DLD1 (cell line): ENCODE measurements at regions not wholly inside any gene's neighbourhood (a gene's known extent, or its start where the extent isn't known, plus 50 kb on each side); places are given as distances from the start of the nearest gene placed in this dataset.

Experiments used
- in situ Hi-C: cut with HindIII; loops from 2 replicates; pipeline ENCODE4 v1.10.0; 2017; ENCODE audit warnings: low sequenced_read_pairs

DNA sequence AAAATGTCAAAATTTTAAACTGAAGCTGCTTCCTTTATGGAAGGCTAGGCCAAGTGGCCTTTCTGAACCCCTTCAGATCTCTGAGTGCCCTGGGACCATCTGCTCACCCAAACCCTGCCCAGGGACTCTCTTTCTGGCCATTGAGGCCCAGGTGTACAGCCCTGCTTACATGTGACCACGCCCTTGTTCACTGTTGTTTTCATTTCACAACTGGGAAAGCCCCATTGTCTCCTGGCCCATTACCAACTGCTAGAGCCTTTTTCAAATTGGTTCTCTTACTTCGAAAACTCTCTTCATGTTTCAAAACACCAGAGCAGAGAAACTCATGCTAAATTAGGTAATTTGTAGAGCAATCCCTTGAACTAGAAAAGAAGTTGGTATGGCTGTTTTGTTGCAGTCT, 219.5 kb upstream of the TANK start:
- in situ Hi-C loops, result no loop called here

DNA sequence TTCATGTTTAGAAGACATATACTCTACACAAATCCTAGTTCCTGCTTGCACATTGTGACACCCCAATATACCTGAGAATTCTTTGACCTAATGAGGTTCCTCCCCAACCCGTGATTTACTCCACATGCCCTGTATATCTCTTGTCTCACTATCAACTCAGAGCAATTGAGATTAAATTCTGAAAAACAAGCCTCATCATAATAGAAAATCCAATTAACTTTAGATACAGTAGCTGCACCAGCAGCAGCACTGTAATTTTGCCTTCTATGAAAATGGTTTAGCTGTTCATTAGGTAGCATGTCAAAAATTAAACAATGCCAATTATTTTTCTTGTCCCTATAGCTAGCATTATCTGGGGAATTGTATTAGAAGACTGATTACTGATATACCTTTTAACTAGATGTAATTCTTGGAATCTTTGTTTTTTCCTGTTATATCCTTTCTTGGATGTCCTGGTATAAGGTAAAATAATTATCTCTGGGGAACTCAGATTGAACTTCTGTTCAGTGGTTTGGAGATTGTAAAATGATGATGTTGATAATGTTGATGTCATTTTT, 218.9 kb upstream of the TANK start:
- in situ Hi-C loops, result no loop called here

DNA sequence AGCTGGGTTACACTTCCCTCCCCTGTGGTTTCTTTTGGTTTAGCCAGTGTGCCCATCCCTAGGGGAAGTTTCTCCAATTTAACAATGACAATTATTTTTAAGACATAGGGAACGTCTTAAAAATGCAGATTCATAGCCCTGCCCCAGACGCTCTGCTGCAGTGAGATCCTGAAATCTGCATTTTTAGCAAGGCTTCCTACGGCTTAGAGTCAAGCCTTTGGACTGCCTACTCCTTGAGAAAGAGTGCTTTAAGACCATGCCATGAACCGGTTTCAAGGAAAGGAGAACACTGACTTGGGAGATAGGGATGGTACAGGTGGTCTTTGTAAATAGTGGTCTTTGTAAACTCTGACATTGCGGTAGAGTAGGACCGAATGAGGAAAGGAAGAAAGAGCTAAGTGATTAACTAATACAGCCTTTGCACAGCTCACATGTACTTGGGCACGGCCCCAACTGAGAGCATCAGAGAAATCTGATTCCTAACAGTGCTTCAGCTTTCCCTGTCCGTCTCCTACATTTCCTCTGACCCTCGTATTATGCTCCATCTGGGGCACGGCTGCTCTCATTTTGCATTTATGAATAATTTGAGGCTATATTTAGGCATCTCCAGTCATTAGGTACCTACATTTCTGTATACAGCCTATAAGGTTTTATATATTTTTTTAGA, 217.6 kb upstream of the TANK start:
- in situ Hi-C loops, result no loop called here

DNA sequence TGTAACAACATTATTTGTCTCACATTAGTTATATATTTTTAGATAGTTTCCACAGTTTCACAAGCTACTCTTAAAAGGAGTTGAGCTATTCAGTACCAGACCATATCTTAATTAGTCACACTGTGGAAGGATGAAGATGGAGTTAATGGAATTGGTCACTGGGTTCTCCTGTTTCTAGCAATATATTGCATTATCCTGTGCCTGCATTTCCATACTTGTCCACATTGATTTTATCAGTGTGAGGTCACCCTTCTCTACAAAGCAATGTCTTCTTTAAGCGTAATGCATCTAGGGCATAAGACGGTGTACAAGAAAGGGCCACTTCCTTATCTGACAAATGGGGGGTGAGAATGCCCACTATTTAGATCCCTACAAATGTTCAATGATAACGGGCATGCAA, 216.8 kb upstream of the TANK start:
- in situ Hi-C loops, result no loop called here

DNA sequence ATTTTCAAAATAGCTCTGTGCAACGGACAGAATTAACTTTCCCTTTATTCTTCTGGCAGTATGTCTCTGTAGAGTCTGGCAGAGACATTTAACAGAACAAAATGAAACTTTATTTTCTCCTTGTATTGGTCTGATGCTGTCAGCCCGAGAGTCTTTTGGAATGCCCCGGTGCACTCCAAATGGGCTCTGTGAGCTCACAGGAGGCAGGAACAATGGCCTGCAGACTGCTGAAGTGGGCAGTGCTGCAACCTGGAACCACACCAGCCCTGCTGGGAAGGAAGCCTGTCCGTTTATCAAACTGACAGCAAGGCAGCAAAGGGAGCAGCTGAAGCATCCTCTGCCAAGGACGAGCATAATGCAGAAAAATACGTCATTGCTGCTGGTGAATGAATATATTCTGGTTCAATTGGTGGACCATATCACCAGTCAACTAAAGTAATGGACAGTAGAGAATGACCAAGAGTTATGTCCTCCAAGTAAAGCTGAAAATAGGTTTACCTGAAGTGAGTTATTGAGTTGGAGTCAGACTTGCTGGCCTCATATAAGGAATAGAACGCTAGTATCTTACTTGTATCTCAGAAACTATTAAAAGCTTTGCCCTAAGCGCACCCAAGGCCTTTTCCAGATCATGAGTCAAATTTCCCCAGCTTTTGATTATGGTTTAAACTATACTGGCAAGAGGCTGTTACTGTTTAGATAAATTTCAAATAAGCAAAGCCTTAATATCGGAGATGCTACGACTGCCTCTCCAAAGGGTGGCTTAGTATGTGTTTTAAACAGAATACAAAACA, 207.6 kb upstream of the TANK start:
- in situ Hi-C loops, result no loop called here

DNA sequence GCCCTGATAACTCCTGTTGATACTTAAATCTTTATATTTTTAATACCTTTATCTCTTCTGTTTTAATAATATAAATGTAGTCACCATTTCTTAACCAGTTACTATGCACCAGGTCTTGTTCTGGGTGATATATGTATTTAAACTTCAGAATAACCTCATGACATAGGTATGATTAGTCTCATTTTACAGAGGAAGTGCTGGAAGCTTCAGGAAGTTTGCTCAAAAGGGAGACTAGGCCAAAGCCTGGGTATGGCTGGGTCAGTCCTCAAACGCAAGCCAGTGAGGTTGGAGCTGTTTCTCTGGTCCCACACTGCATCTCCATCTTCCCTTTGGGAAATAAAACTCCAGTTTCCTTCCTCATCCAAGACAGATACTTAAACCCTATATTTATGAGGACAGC, 204.7 kb upstream of the TANK start:
- in situ Hi-C loops, result no loop called here

DNA sequence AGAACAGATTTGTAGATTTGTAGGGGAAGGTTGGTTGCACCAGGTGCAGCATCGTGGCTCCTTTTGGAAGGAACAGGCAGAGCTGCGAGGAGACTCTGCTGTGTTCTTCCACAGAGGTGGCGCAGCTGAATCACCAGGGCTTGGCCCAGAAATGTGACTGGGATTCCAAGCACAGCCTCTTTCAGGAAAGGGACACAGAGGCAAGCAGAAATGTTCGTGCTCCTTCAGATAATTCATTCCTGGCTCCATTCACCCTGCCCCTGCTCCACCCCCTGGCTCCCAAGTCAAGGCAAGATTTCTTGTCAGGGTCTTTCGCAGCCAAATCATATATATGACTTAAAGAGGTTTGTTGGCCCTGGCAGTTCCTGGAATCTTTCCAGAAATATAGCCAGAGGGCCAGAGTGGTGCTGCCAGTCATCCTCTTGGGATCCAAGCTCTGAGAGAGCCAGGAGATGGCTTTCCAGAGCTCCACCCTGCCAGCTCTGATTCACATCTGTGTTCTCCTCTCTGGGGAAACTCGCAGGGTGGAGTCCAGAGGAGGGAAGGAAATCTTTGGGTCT, 203.9 kb upstream of the TANK start:
- in situ Hi-C loops, result no loop called here

DNA sequence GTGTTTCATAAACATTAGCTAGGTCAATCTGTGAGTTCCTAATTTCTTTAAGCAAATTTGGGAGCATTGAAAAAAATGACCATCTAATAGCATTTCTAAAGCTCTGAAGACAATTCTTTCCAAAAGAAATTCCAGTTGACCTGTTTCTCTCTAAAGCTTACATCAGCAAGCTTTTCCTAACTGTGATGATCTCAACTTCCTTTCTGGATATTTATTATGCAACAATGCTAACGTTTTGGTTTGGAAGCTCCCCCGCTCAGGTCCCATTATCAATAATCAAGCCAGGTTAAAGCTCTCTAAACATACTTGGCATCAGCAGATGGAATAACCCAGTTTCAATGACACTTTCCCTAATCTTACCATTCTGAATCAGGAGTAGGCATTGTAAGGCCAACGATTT, 196.3 kb upstream of the TANK start:
- in situ Hi-C loops, result no loop called here

DNA sequence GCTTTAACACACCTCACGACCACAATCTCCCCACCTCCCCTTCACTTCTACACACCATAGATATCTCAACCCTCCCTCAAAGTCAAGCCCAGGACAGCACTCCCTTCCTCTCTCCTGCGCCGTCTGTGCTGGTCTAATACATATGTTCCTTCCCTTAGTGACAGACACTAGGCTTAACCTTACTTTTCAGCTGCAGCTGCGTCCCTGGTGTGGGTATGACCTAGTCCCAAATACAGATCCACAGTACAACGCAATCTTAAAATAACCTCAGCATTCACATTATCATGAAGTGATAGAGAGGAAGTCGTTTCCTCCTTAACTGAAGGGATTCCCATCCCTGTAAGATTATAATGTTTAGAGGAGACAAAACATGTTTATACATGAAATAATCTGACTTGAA, 192.7 kb upstream of the TANK start:
- in situ Hi-C loops, result no loop called here

DNA sequence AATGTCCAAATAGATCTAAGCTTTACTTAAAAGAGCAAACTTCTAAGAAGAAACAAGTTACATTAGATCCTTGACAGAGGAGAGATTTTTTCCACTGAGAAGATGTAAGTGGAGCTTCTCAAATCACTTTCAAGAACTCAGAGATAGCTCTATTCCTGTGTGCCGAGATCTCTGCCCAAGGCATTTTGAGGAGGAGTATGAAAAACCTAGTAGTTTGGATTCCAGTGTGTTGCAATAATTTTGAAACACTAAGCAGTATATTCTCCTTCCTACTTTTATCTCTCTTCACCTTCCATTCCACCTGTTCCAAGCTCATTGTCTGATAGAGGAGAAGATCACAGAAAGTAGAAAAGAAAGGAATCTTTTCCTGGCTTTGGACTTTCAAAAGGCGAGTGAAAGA, 192.0 kb upstream of the TANK start:
- in situ Hi-C loops, result no loop called here

DNA sequence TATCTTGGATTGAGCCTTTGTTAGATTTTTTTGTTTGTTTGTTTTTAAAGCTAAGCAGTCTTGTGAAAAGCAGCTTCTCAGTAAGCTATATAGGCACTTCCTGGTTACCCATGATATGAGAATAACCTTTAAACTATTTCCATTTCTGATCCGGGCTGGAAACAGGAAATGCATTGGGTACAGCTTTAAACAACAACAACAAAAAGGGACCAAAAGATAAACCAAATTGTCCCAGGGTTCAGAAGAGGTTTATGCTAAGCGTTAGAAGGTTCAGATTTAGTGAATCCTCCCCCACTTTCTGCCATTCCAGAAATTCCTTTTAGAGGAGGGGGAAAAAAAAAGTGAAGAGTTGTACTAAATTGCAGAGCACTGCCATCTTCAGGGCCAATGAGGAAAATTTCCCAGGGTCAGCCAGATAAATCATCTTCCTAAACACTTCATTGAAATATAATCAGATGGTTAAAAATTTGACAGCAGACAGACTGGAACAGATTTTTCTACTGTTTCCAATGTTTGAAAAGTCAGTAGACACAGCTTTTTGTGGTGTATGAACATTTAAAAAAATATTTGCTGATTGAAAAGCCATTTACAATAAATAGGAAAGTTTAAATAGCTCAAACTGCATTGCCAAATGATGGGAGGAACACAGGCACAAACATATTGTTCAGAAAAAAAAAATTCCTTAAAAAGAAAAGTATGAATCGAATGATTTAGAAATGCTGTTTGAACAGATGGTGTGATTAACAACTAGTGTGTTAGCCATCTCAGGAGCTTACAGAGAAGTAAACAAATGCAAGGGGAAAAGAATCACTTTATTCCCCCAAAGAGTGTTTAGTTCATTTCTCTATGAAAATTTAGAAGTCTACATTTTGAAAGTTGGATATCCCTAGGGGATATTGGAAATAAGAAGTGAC, 189.9 kb upstream of the TANK start:
- in situ Hi-C loops, result no loop called here

DNA sequence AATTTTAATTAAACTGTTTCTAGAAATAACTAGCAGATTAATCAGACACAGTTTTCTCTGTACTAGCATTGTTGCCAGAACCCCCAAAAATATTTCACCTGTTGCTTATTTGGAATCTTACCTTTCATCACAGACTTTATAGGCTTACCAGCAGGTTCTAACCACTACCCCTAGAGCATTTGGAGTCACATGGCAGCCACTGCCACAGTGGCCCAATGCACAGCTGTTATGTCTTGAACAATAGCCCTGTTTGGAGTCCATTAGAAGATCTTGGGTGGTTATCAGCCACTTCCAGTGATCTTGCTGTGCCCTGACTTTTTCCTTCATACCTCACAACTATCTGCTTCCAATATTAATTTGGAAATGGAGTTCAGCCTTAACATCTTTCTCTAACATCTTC, 186.2 kb upstream of the TANK start:
- in situ Hi-C loops, result no loop called here

DNA sequence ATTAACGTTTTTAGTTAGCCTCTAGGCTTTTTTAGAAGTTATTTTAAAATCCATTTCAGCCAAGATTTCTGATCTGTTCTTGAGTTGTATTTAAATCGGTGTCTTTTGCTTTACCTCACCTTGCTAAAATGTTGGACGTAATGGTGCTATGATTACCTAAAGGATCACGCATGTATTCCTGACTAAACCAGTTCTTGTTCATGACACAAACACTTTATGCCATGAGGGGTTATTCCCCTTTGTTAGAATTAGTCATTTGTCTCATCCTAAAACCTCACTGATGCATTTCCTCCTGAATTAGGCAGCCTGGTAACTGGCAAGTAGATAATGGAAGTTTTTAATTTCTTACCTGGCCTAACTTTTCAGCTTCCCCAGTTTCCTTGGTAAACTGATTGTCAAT, 185.4 kb upstream of the TANK start:
- in situ Hi-C loops, result no loop called here

DNA sequence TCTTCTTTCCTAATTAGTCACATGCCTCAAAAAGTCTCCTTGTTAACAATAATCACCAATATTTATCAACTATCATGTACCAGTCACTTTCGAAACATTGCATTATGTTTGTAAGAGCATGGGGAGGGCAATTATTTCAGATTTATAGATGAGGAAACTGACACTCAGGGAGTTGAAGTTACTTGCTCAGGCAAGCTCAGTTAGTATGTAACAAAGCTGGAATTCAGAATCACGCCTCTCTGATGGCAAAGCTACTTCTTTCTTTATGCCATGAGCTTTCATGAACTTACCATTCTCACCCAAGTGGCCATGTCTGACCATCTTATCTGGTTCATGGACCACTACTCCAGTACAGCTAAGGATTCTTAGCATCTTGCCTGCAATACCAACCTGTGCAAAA, 183.4 kb upstream of the TANK start:
- in situ Hi-C loops, result no loop called here

DNA sequence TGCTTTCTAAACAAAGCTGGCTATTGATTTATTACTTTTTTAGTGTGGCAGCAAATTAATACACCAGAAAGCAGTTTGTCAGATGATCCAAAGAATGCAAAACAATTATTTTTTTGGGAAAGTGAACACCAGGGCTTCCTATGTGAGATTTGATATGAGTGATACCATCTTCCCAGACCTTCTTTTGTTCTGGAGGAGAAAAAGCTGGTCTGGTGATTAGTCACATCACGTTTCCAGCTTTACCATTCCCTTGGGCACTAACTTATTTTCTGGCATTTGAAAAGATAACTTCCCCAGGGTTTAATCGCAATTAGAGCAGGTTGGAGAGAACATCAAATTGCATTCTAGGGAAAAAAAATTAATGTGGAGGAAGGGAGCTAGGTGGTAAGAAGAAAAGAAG, 182.9 kb upstream of the TANK start:
- in situ Hi-C loops, result no loop called here

DNA sequence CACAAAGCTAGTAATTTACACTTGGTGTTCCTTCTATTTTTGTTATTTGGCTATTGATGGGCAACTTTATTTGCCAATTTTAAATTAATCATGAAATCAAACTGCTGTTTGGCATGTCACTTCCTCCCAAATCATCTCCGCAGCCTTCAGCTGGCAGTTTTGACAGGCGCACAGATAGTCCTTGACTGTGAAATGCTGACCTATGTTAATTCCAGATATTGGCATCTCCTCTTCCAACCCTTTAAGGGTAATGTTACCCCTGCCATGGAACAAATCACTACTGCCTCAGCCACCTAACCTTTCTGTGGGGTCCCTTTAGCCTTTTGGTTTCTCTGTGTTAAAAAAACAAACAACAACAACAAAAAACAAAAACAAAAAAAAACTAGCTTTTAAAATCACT, 182.4 kb upstream of the TANK start:
- in situ Hi-C loops, result no loop called here

DNA sequence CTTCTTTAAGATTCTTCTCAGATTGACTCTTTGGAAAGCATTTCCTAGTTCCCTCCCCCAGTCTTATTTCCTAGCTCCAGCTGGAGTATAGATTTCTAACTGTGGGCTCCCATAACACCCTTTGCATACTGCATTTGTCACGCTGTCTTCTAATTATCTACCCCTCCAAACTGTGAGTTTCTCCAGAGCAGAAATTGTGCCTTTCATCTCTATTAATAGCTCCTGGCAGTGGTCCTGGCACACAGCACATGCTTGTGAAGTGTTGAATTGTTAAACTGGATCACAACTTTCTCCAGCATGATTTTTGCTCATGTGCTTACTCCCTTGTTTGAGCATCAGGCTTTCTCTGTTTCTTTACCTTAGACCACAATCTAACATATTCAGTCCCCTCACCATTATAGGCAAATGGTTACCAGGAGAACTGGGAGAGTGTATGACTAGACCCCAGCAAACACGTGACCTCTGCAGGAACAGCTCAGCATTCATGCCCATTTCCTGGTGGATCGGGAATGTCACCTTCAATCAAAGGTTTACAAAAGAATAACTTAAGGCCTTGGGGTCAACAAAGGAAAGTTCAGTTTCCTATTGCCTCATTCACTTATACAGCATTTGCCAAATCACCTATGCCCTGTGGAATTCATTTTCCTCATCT, 175.7 kb upstream of the TANK start:
- in situ Hi-C loops, result no loop called here

DNA sequence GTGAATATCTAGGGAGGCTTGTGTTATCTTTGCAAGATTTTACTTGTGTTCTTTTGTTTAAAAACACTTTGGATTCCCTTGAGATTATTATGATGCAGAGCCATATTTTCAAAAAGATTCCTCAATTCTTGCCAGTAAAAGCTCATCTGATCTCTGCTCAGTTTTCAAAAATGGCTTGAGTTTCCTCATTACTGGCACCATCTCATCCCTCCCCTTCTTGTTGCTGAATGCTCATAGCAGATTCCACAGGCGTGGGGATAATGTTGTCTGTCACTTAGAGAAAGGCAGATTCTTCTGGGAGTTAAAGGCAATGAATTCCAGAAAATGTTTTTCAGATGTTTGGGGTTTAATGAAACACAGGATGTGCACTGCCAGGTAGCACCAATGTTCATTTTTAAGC, 170.4 kb upstream of the TANK start:
- in situ Hi-C loops, result no loop called here

DNA sequence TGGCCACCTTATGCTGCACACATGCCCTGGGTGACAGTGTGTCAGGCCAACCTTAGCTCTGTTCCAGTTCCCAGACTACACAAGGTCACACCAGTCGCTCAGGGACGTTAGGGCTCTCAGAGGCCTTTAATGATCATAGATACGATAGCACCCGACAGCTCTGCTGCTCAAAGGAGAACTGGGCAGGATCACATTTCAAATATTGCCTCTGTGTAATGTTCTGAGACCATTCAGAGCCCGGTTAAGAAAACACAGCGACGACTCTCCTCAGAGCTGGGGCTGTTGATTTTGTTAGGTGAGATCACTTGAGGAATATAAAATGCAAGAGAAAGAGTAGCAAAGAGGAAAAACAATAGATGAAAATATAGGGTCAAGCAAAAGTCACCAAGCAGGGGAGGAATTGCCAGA, 166.6 kb upstream of the TANK start:
- in situ Hi-C loops, result no loop called here

DNA sequence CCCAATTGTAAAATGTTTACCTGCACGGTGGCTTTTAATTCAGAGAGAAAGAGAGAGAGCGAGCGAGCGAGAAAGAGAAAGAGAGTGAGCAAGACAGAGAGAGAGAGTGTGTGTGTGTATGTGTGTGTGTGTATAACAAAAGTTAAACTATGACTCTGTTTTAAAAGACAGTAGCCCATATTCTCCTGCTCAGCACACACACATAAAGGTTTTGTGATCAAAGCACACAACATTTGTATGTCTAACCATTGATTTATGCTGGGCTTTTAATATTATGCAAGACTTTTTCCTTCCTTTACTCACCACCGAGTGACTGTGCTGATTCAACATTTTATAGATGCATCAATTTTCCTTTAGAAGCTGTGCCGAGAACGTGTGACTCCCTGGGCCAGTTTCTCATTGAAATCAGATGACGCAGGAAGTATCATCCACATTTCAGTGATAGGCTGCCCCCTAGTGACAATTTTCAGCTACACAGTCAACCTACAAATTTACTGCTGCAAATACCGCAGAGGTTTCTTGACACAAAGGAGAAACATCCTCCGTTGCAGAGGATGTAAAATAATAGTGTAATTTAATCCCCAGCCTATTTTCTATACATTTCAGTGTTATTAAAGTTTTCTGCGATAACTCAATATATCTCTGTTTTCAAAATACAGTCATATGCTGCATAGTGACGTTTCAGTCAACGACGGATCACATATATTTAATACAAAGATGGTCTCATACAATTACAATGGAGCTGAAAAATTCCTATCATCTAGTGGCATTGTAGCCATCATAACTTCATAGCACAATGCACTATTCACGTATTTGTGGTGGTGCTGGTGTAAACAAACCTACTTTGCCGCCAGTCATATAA, 165.9 kb upstream of the TANK start:
- in situ Hi-C loops, result no loop called here
